AG09319 (cell line): ENCODE measurements at regions not wholly inside any gene's neighbourhood (a gene's known extent, or its start where the extent isn't known, plus 50 kb on each side); places are given as distances from the start of the nearest gene placed in this dataset.

ENCODE experiments used
- DNase-seq: peaks from one replicate; pipeline ENCODE4 v3.0.0-alpha.2; 2010; ENCODE audit warnings: low read depth; ENCODE audit errors: extremely low read depth
- CTCF ChIP-seq: IDR thresholded peaks from 2 replicates; pipeline ENCODE4 v1.5.1; 2011; ENCODE audit warnings: low read depth, mild to moderate bottlenecking, inconsistent platforms, low read length, moderate library complexity

GRCh38 chr9:104260004-104260403 lies 165.9 kb downstream of the SMC2 start:
- DNase-seq, result no peak
- TF ChIP-seq CTCF, result no peak

- no peak for TF ChIP-seq CTCF
- no peak for DNase-seq
These were observed 169.8 kb downstream of the SMC2 start for GRCh38 chr9:104263942-104264341.

GRCh38 chr9:104264431-104264830 lies 170.3 kb downstream of the SMC2 start:
- TF ChIP-seq CTCF, result no peak
- DNase-seq, result no peak

- no peak for DNase-seq
- TF ChIP-seq CTCF, result no peak
These were observed 175.3 kb downstream of the SMC2 start for GRCh38 chr9:104269374-104269773.

GRCh38 chr9:104269996-104270963 lies 176.2 kb downstream of the SMC2 start:
- no peak for TF ChIP-seq CTCF
- no peak for DNase-seq

GRCh38 chr9:104276709-104277245 lies 182.7 kb downstream of the SMC2 start:
- no peak for DNase-seq
- no peak for TF ChIP-seq CTCF

GRCh38 chr9:104278929-104279496 lies 184.9 kb downstream of the SMC2 start:
- DNase-seq, result no peak
- TF ChIP-seq CTCF, result no peak
